K562 (cell line): ENCODE measurements at regions not wholly inside any gene's neighbourhood (a gene's known extent, or its start where the extent isn't known, plus 50 kb on each side); places are given as distances from the start of the nearest gene placed in this dataset.
A peak's percentile ranks its signal among the peaks of the same experiment; 100 is the strongest.

Source experiments
- ATAC-seq: fragments of 200-7000 bp; cut with Tn5 transposase; 3 replicates; pipeline ENCODE4 v1.9.1; 2020; ENCODE audit warnings: moderate library complexity
- BruUV-seq: library from RNA; stranded (reverse); fragments of 400-500 nt; replicated peaks from 2 replicates; lab custom pipeline; 2021; lab: Mats Ljungman, UMichigan
- CTCF ChIA-PET: fragments of 300-600 bp; formaldehyde crosslinking; extraction: SDS; loops from one replicate; lab custom pipeline; 2021; ENCODE audit warnings: low intra/inter-chr PET ratio; lab: Yijun Ruan, JAX
- POLR2A ChIA-PET: fragments of 300-600, 350-650 bp; sonication (Branson Sonifier 250); formaldehyde crosslinking; extraction: SDS; loops from one replicate; lab custom pipeline; 2021; ENCODE audit warnings: antibody characterized with exemption, inconsistent platforms; lab: Yijun Ruan, JAX
- DNase-seq, 4 experiments: peaks; one replicate each; pipeline versions ENCODE4 v3.0.0 to v3.0.0-alpha.2; 2011 to 2018; ENCODE audit warnings: low spot score in 3 of 4, mixed read lengths in 3 of 4; ENCODE audit errors: extremely low read depth in 1 of 4
- FAIRE-seq: peaks from 2 replicates; lab custom pipeline; 2011; peaks lifted over from hg19 to GRCh38; lab: Jason Lieb, UNC
- H2AFZ ChIP-seq: 2 replicates; pipeline ENCODE4 v1.6.0; 2011; ENCODE audit warnings: low read depth, low read length, control low read depth, inconsistent platforms
- H3K27ac ChIP-seq: fragments of 200-600 bp; 3 replicates; pipeline ENCODE4 v1.8.0; 2011; ENCODE audit warnings: low read depth, mild to moderate bottlenecking, control low read depth, inconsistent platforms, low read length, moderate library complexity, mixed read lengths; ENCODE audit errors: extremely low read depth
- H3K27me3 ChIP-seq, 2 experiments: fragments of 300-600 bp in 1 of 2; 2 replicates in 1 of 2; 3 replicates in 1 of 2; pipeline versions ENCODE4 v1.6.0 to v1.8.0; 2011; ENCODE audit warnings: inconsistent platforms in 2 of 2, low read length in 2 of 2, mild to moderate bottlenecking in 1 of 2, mixed read lengths in 1 of 2, moderate library complexity in 1 of 2; ENCODE audit not compliant: control insufficient read depth in 2 of 2, insufficient read depth in 2 of 2
- H3K36me3 ChIP-seq: fragments of 300-600 bp; 3 replicates; pipeline ENCODE4 v1.8.0; 2011; ENCODE audit warnings: mild to moderate bottlenecking, low read length, inconsistent platforms; ENCODE audit not compliant: control insufficient read depth, insufficient read depth
- H3K4me1 ChIP-seq, 2 experiments: fragments of 200-600 bp in 1 of 2; replicated peaks in 1 of 2; 2 replicates in 1 of 2; 3 replicates in 1 of 2; pipeline versions ENCODE4 v1.5.1 to v1.8.0; 2011; ENCODE audit warnings: inconsistent platforms in 2 of 2, low read length in 2 of 2, mild to moderate bottlenecking in 1 of 2, mixed read lengths in 1 of 2, moderate library complexity in 1 of 2; ENCODE audit not compliant: control insufficient read depth in 2 of 2, insufficient read depth in 2 of 2
- H3K4me2 ChIP-seq: 2 replicates; pipeline ENCODE4 v1.6.1; 2011; ENCODE audit warnings: low read length, control low read depth, inconsistent platforms, mixed read lengths; ENCODE audit not compliant: insufficient read depth
- H3K4me3 ChIP-seq: fragments of 200-600 bp; sonication (generic), shearing (Covaris generic); 2 replicates; pipeline ENCODE4 v1.5.1; 2016; ENCODE audit warnings: control low read depth, inconsistent platforms
- H3K79me2 ChIP-seq: fragments of 200-600 bp; 3 replicates; pipeline ENCODE4 v1.8.0; 2011; ENCODE audit warnings: low read length, inconsistent platforms; ENCODE audit not compliant: control insufficient read depth, insufficient read depth
- H3K9ac ChIP-seq, 2 experiments: 2 replicates each; pipeline versions ENCODE4 v1.6.0 to v1.6.1; 2011; ENCODE audit warnings: low read depth in 2 of 2, low read length in 2 of 2, control low read depth in 1 of 2, inconsistent platforms in 1 of 2, mild to moderate bottlenecking in 1 of 2, mixed read lengths in 1 of 2; ENCODE audit not compliant: insufficient read depth in 1 of 2
- H3K9me1 ChIP-seq: one replicate; pipeline ENCODE4 v1.6.0; 2011; ENCODE audit warnings: inconsistent platforms, mild to moderate bottlenecking, low read length, moderate library complexity; ENCODE audit not compliant: control insufficient read depth, insufficient read depth
- H3K9me3 ChIP-seq: replicated peaks from 2 replicates; pipeline ENCODE4 v1.5.1; 2011; ENCODE audit warnings: low read depth, low read length, inconsistent platforms; ENCODE audit not compliant: control insufficient read depth, insufficient read depth
- H4K20me1 ChIP-seq: replicated peaks from 2 replicates; pipeline ENCODE4 v1.6.1; 2011; ENCODE audit warnings: low read length, inconsistent platforms, mixed read lengths; ENCODE audit not compliant: control insufficient read depth, insufficient read depth
- HNRNPK ChIP-seq: fragments of 200-400 bp; formaldehyde crosslinking; IDR thresholded peaks from one replicate; pipeline ENCODE4 v1.6.1; 2018; ENCODE audit warnings: mild to moderate bottlenecking, low read depth, low read length; ENCODE audit not compliant: poor library complexity, severe bottlenecking
- ILK ChIP-seq: fragments of 450-650 bp; IDR thresholded peaks from 2 replicates; pipeline ENCODE4 v1.6.1; 2016; ENCODE audit warnings: missing genetic modification characterization, low read depth, mild to moderate bottlenecking, missing compliant biosample characterization, moderate library complexity, borderline replicate concordance
- JUND ChIP-seq, 2 experiments: IDR thresholded peaks; 2 replicates in 1 of 2; 3 replicates in 1 of 2; pipeline ENCODE4 v1.6.1; 2011; ENCODE audit warnings: borderline replicate concordance in 2 of 2, low read depth in 2 of 2, low read length in 2 of 2, improper control_type of control experiment in 1 of 2, missing biosample characterization in 1 of 2, missing genetic modification characterization in 1 of 2, missing genetic modification reagents in 1 of 2
- SMARCB1 ChIP-seq: IDR thresholded peaks from 2 replicates; pipeline ENCODE4 v1.6.1; 2011; ENCODE audit warnings: improper control_type of control experiment, low read depth; ENCODE audit not compliant: insufficient read length
- VEZF1 ChIP-seq: fragments of 200-800 bp; sonication (Bioruptor generic); IDR thresholded peaks from 2 replicates; pipeline ENCODE4 v1.6.1; 2017; ENCODE audit warnings: missing genetic modification characterization, missing compliant biosample characterization
- ZNF24 ChIP-seq: fragments of 450-650 bp; IDR thresholded peaks from 2 replicates; pipeline ENCODE4 v1.6.1; 2016
- ZNF507 ChIP-seq: conservative IDR thresholded peaks from 2 replicates; pipeline ENCODE4 v1.6.1; 2017; ENCODE audit warnings: missing genetic modification characterization, missing compliant biosample characterization
- WGBS: fragments of 100-300 bp; shearing (Covaris generic); methylation state at CpG from one replicate; pipeline ENCODE4 v1.1.6; 2016; ENCODE audit warnings: low coverage, mixed read lengths; ENCODE audit not compliant: insufficient coverage; ENCODE audit errors: missing lambda C conversion rate; 5-methylcytosine and 5-hydroxymethylcytosine counted together
- in situ Hi-C: fragments of 300-500 bp; cut with MboI; formaldehyde crosslinking; loops from 4 replicates; pipeline ENCODE4 v1.15.0; 2018; ENCODE audit warnings: inconsistent platforms, mixed read lengths
- intact Hi-C: fragments of 100-400 bp; cut with micrococcal nuclease; formaldehyde crosslinking; loops from 2 replicates; pipeline ENCODE4 v1.14.2; 2022

GRCh38 chr18:22272242-22272641 lies 102.9 kb downstream of the GATA6 start:
- CTCF ChIA-PET, result no interaction called here
- Histone ChIP-seq H3K4me3 (no peak overlapping the region), H3K9me1 (no peaks in the 10 kb centered on the region), H3K27me3 (peaks cover 0 to 12% of the 10 kb centered on the region in 2 experiments; a peak in 3 of 5 replicates), H3K4me1 (no peaks in the 10 kb centered on the region), H3K27ac (no peak overlapping the region), H3K9ac (no peak overlapping the region), H3K36me3 (no peaks in the 10 kb centered on the region), H3K79me2 (no peaks in the 10 kb centered on the region), H4K20me1 (no peaks in the 10 kb centered on the region), H2AFZ (no peak overlapping the region), H3K4me2 (no peak overlapping the region), H3K9me3 (no peaks in the 10 kb centered on the region)
- TF ChIP-seq JUND (IDR thresholded peaks at IDR 0.05; ENCODE audit: borderline replicate concordance, low read depth, low read length), result no peak
- no peak for TF ChIP-seq JUND (tag; IDR thresholded peaks at IDR 0.05; ENCODE audit: borderline replicate concordance, low read depth, low read length)
- TF ChIP-seq SMARCB1, result no peak
- TF ChIP-seq ZNF24, result no peak
- TF ChIP-seq ILK, result no peak
- TF ChIP-seq ZNF507 (tag), result no peak
- BruUV-seq, result no TSS peak
- ATAC-seq (no peak), DNase-seq (no peak), FAIRE-seq (no peak)
- intact Hi-C loops, result loop anchor here (10.0 kb wide), 1 partner anchor 57 kb away; no protein-coding TSS in a partner anchor
- in situ Hi-C loops, result no loop called here
- POLR2A ChIA-PET, result interaction anchor here (1.3 kb wide), 1 partner anchor 10 kb away, joined by 7 read pairs; no protein-coding TSS in a partner anchor

DNA sequence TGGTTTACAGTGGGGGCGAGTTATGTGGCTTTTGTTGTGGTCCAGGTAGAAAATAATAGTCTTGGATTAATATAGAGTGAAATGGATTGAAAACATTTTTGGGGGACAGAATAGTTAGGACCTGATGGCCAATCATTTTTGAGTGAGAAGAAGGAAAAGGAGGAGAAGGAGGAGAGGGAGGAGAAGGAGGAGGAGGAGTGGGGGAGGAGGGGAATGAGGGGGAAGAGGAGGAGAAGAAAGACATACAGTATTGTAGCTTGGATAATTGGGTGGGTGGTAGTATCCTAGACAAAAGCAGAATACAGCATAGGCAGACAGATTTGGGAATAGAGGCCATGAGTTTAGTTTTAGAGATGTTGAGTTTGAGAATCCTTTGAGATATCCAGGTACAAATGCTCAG lies 101.6 kb downstream of the GATA6 start:
- H4K20me1 ChIP-seq, result no peaks in the 10 kb centered on the region

More for the DNA sequence above, 101.6 kb downstream of the GATA6 start:
- Histone ChIP-seq H3K9me1 (no peaks in the 10 kb centered on the region), H3K27me3 (peaks cover 0 to 12% of the 10 kb centered on the region in 2 experiments; a peak in 2 of 5 replicates), H3K79me2 (no peaks in the 10 kb centered on the region), H3K4me1 (no peaks in the 10 kb centered on the region), H3K9me3 (no peaks in the 10 kb centered on the region), H3K4me3 (no peak overlapping the region), H3K36me3 (no peaks in the 10 kb centered on the region), H3K4me2 (no peak overlapping the region), H3K27ac (no peak overlapping the region), H2AFZ (no peak overlapping the region), H3K9ac (no peak overlapping the region)
- POLR2A ChIA-PET, result interaction anchor here (0.7 kb wide), 1 partner anchor 86 kb away, joined by 4 read pairs; no protein-coding TSS in a partner anchor
- 0% methylated on average over 1 of the region's 1 CpG for WGBS
- in situ Hi-C loops (no loop called here), intact Hi-C loops (loop anchor here (10.0 kb wide), 1 partner anchor 56 kb away; no protein-coding TSS in a partner anchor)
- DNase-seq (no peak), FAIRE-seq (no peak), ATAC-seq (no peak)
- TF ChIP-seq HNRNPK, result peak; percentile 25
- no peak for TF ChIP-seq VEZF1 (CRISPR knock-in tag)
- no TSS peak for BruUV-seq
- CTCF ChIA-PET, result no interaction called here
